GM19372 (cell line): ENCODE measurements at regions not wholly inside any gene's neighbourhood (a gene's known extent, or its start where the extent isn't known, plus 50 kb on each side); places are given as distances from the start of the nearest gene placed in this dataset.
"Not testable (repeated sequence)": the region's sequence is repeated elsewhere in the genome, so short reads cannot be mapped to it uniquely, and the experiment has no call there.

Experiments
- ATAC-seq: cut with Tn5 transposase; IDR thresholded peaks from one replicate; pipeline ENCODE4 v1.9.1; 2021; ENCODE audit warnings: mild to moderate bottlenecking, low read depth, moderate library complexity; ENCODE audit not compliant: unreplicated experiment

DNA sequence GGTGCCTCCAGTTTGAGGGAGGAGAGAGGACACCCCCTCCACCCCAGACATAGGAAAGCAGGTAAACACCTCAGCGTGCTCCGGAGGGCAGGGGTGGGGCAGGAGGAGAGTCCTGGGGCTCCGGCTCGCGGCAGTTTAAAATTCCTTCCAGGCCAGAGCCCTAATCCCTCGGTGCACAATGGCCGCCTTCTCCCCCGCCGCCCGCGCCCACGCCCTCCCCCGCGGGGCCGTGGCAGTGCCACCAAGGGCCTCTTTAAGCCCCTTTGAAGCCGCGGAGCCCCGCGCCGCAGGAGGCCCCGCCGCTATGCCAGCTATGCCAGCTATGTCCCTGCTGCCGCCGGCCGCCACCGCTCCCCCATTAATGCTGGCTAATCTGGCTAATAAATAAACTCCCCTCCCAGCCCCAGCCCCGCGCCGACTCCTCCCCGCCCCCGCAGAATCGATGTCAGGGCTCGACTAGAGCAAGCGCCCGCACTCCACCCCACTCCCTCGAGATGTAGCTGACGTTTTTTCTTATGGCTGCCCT, 125.1 kb downstream of the MRPL14 start:
- no peak for ATAC-seq

DNA sequence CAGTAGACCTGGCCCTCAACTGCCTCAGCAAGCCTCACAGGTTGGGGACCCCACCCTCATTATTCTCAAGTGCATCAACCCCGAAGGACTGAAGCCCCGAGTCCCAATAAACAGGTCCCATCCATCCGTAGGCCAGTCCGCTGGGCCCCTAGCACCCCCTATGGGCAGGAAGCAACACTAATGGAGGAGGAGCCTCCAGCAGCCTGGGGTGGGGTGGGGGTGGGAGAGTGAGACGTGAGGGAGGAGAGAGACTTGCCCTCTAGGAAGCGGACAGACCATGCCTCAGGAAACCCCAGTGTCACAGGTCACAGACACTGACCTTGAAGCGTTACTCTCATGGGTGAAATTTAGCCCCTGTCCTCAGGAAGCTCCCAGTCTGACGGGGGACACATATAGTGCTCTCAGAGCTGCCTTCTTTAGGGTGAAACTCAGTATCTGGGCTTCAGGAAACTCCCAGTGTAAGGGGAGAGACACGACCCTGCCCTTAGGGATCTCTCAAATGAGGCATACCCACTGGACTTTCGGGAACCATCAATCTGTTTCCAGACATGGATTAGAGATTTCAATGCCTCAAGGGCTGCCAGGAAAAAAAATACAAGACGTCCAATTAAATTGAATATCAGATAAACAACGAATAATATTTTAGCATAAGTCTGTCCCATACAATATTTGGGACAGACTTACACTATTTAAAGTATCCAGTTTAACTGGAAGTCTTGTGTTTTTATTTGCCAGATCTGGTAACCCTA, 125.8 kb downstream of the MRPL14 start:
- ATAC-seq = no peak

- no peak for ATAC-seq
Measured at GRCh38 chr6:44000164-44000842, 126.9 kb downstream of the MRPL14 start.

DNA sequence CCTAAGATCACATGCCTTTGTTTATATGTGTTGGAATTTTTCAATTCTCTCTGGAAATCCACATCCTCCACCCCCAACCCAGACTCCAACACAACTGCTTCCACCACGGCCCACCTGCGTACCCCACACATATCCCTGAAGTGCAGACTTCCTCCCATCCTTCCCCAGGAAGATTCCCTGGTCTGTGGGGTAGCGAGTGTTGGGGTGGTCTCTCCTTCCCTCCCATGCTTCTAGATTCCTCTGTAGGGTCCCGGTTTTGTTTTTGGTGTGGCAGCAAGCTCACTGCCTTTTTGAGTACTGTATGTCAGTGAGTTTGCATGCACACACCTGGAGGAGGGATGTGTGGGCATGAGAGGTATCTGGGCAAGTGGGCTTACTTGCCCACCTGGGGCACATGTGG, 127.6 kb downstream of the MRPL14 start:
- ATAC-seq = no peak

GRCh38 chr6:43998592-43999243, 128.5 kb downstream of the MRPL14 start:
- not testable (repeated sequence) for ATAC-seq

DNA sequence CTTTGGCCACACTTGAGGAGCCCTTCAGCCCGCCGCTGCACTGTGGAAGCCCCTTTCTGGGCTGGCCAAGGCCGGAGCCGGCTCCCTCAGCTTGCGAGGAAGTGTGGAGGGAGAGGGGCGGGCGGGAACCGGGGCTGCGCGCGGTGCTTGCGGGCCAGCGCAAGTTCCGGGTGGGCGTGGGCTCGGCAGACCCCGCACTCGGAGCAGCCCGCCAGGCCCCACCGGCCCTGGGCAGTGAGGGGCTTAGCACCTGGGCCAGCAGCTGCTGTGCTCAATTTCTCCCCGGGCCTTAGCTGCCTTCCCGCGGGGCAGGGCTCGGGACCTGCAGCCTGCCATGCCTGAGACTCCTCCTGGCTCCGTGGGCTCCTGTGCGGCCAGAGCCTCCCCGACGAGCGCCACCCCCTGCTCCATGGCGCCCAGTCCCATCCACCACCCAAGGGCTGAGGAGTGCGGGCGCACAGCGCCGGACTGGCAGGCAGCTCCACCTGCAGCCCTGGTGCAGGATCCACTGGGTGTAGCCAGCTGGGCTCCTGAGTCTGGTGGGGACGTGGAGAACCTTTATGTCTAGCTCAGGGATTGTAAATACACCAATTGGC, 129.2 kb downstream of the MRPL14 start:
- ATAC-seq = not testable (repeated sequence)

- no peak for ATAC-seq
Measured at GRCh38 chr6:43997345-43997677, 129.9 kb downstream of the MRPL14 start.

DNA sequence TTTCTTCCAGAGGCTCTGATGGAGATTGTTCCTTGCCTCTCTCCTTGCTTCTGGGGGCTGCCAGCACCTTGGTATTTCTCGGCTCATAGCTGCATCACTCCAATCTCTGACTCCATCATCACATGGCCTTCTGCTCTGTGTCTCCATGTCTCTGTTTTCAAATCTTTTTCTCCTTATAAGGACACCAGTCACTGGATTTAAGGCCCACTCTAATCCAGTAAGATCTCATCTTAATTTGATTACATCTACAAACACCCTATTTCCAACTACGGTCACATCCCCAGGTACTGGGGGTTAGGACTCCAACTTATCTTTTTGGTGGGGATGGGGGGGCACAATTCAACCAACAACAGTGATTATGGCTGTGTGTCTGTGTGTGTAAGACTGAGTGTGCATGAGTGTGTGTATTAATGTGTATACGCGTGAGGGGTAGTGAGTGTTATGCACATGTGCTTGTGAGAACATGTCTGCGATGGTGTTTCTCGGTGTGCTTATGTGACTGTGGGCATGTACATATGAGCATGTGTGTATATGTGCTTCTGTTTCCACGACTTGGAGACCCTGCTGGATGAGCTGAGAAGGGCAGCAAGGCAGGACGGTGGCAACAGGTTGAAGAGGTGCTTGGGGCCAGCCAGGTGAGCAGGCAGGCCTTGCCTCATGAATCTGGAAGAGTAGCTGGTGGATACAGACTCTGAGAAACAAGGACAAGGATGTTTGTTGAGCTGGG, 130.5 kb downstream of the MRPL14 start:
- ATAC-seq = no peak

DNA sequence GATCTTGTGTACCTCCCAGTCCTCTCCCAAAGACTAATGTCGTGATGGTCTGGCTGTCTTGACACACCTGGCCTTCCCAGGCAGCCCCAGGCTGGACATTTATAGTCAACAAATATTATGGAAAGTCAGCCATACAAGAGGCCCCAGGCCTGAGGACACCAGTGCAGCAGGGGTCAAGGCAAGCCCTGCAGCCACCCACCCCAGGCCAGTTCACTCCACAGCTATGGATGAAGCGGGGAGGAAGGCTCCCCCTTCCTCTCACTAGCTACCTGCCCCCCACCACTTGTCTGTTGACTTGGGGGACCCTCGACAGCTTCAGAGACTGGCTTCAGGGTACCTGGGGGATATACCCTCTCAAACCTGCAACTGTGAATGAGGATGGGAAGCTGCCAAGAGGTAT, 132.1 kb downstream of the MRPL14 start:
- no peak for ATAC-seq

- ATAC-seq = no peak
Measured at GRCh38 chr6:43993881-43994523, 133.2 kb downstream of the MRPL14 start.

- ATAC-seq = no peak
Measured at GRCh38 chr6:43992783-43993644, 134.2 kb downstream of the MRPL14 start.

DNA sequence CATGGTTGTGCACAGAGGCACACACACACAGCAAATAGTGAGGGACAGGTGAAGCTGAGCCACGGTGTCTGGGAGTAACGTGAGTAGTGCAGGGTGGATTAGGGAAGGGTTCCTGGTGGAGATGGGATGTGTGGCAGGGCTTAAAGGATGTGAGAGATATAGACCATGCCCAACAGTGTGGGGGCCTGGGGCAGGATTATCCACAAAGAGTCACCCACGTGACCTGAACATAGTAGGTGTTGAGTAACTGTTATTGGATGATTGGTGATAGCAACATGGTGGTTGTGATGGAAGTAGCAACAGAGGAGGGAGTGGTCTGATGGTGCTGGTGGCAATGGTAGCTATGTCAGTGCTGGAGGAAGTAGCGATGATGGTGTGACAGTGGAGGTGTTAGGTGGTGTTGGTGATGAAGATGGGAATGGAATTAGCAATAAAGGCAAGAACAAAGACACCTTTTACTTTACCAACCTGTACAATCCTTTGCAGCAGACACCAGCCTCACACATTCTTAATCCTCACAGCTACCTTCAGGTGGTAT, 135.1 kb downstream of the MRPL14 start:
- no peak for ATAC-seq

GRCh38 chr6:43990627-43991619, 136.3 kb downstream of the MRPL14 start:
- ATAC-seq = no peak

DNA sequence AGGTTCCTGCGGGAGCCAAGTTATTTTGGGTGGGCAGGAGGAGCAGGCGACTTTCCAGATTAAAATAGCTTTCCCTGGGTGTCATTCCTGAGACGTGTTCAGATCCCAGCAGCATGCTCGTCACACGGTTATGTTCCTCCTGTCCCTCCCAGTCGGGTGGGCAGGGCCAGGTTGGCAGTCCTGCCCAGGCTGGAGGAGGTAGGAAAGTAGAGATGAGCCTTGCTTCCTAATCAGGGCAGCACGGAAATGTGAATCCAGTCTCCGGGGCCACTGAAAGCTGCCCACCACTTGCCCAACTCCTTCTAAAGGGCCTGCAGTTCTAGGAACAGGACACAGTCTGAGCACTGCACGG, 137.0 kb downstream of the MRPL14 start:
- no peak for ATAC-seq

- no peak for ATAC-seq
Measured at GRCh38 chr6:43989581-43990146, 137.6 kb downstream of the MRPL14 start.

- no peak for ATAC-seq
Measured at GRCh38 chr6:43988801-43989200, 138.5 kb downstream of the MRPL14 start.

DNA sequence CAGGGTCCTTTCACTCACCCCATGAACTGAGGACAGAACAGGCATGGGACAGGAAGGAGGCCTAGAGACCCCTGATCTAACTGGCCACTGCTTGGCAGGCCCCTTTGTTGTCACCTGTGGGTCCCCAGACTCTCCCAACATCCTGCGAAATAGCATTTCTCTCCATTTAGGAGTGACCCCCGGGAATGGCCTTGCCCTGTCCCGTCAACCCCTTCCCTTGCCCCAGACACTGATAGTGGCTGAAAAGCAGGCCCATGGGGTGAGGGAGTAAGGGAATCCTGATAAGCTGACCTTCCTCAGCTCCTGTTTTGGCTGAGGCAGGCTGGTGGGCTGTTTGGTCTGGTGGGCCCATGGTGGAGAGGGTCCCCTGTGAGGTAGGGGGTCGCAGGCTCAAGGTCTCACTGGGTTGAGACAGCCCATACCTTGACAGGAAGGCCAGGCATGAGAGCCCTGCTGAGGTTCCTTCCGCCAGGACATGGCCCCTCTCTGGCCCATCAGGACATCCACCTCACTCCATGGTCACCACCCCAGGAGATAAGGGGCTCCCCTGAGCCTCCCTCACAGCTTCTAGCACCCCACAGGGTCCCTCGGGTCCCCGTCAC, 139.3 kb downstream of the MRPL14 start:
- no peak for ATAC-seq
